WTC11 (cell line): ENCODE measurements at regions not wholly inside any gene's neighbourhood (a gene's known extent, or its start where the extent isn't known, plus 50 kb on each side); places are given as distances from the start of the nearest gene placed in this dataset.

ENCODE experiments used
- ATAC-seq: fragments of 200-7000 bp; cut with Tn5 transposase; 2 replicates; pipeline ENCODE4 v1.10.0; 2021; ENCODE audit warnings: mild to moderate bottlenecking, moderate library complexity
- CTCF ChIA-PET: fragments of 300-600 bp; sonication (Branson Sonifier 250); formaldehyde crosslinking; loops from one replicate; lab custom pipeline; 2021; ENCODE audit warnings: antibody characterized with exemption; lab: Charles Lee
- POLR2A ChIA-PET: fragments of 350-600 bp; sonication (Branson Sonifier 250); formaldehyde crosslinking; loops from one replicate; lab custom pipeline; 2021; ENCODE audit warnings: antibody characterized with exemption; lab: Charles Lee
- DNase-seq: peaks from one replicate; pipeline ENCODE4 v3.0.0; 2021; ENCODE audit warnings: low spot score
- H3K27ac Mint-ChIP-seq: 2 replicates; pipeline ENCODE4 v1.8.0; 2021; ENCODE audit warnings: mixed read lengths
- H3K27me3 Mint-ChIP-seq: 2 replicates; pipeline ENCODE4 v1.8.0; 2021; ENCODE audit warnings: low read depth, mild to moderate bottlenecking, moderate library complexity, mixed read lengths
- H3K36me3 Mint-ChIP-seq: 2 replicates; pipeline ENCODE4 v1.8.0; 2021; ENCODE audit warnings: mixed read lengths
- H3K4me1 Mint-ChIP-seq: 2 replicates; pipeline ENCODE4 v1.8.0; 2022; ENCODE audit warnings: mixed read lengths
- H3K4me3 Mint-ChIP-seq: 2 replicates; pipeline ENCODE4 v1.8.0; 2021; ENCODE audit warnings: mild to moderate bottlenecking, moderate library complexity, mixed read lengths
- H3K9me3 Mint-ChIP-seq: 2 replicates; pipeline ENCODE4 v1.8.0; 2021; ENCODE audit warnings: mixed read lengths
- CREM ChIP-seq: sonication (generic); formaldehyde crosslinking; IDR thresholded peaks from 2 replicates; pipeline ENCODE4 v1.8.1; 2022; ENCODE audit warnings: mild to moderate bottlenecking, missing genetic modification reagents, moderate library complexity
- FOXK1 ChIP-seq: sonication (generic); formaldehyde crosslinking; IDR thresholded peaks from 2 replicates; pipeline ENCODE4 v1.8.0; 2022; ENCODE audit warnings: mild to moderate bottlenecking, moderate library complexity, missing genetic modification reagents
- FOXP1 ChIP-seq: sonication (generic); formaldehyde crosslinking; IDR thresholded peaks from 2 replicates; pipeline ENCODE4 v1.8.0; 2022; ENCODE audit warnings: missing genetic modification reagents, mild to moderate bottlenecking, moderate library complexity, borderline replicate concordance
- GRHL2 ChIP-seq: fragments of 250-450 bp; sonication (Bioruptor Pico); IDR thresholded peaks from 2 replicates; pipeline ENCODE4 v1.8.0; 2022; ENCODE audit warnings: mild to moderate bottlenecking, moderate library complexity; ENCODE audit not compliant: insufficient replicate concordance, severe bottlenecking
- JAZF1 ChIP-seq: fragments of 250-450 bp; sonication (Bioruptor Pico); IDR thresholded peaks from 2 replicates; pipeline ENCODE4 v1.9.0; 2021; ENCODE audit warnings: moderate library complexity, mild to moderate bottlenecking, inconsistent platforms
- MYBL2 ChIP-seq: sonication (generic); formaldehyde crosslinking; IDR thresholded peaks from 2 replicates; pipeline ENCODE4 v1.8.1; 2023; ENCODE audit warnings: mild to moderate bottlenecking, moderate library complexity, missing genetic modification reagents
- NR2C2 ChIP-seq: sonication (generic); formaldehyde crosslinking; IDR thresholded peaks from 2 replicates; pipeline ENCODE4 v1.8.0; 2022; ENCODE audit warnings: mild to moderate bottlenecking, missing genetic modification reagents
- SMAD3 ChIP-seq: sonication (generic); formaldehyde crosslinking; IDR thresholded peaks from 2 replicates; pipeline ENCODE4 v1.8.0; 2022; ENCODE audit warnings: missing genetic modification reagents, mild to moderate bottlenecking, borderline replicate concordance
- SP1 ChIP-seq: sonication (generic); formaldehyde crosslinking; conservative IDR thresholded peaks from 2 replicates; pipeline ENCODE4 v1.8.1; 2022; ENCODE audit warnings: missing genetic modification reagents
- ZNF121 ChIP-seq: sonication (generic); formaldehyde crosslinking; IDR thresholded peaks from 2 replicates; pipeline ENCODE4 v1.8.0; 2023; ENCODE audit warnings: missing genetic modification reagents
- ZNF263 ChIP-seq: sonication (generic); formaldehyde crosslinking; IDR thresholded peaks from 2 replicates; pipeline ENCODE4 v1.8.1; 2022; ENCODE audit warnings: low read depth, mild to moderate bottlenecking, moderate library complexity, missing genetic modification reagents
- ZNF317 ChIP-seq: sonication (generic); formaldehyde crosslinking; IDR thresholded peaks from 2 replicates; pipeline ENCODE4 v1.8.1; 2023; ENCODE audit warnings: low read depth, mild to moderate bottlenecking, moderate library complexity, missing genetic modification reagents, borderline replicate concordance
- TF ChIP-seq, protein P1 (sequence below): fragments of 250-450 bp; sonication (Bioruptor Pico); IDR thresholded peaks from 2 replicates; pipeline ENCODE4 v1.9.0; 2021; ENCODE audit warnings: mild to moderate bottlenecking
- TF ChIP-seq, protein P2 (sequence below): sonication (generic); formaldehyde crosslinking; conservative IDR thresholded peaks from 2 replicates; pipeline ENCODE4 v1.8.1; 2022; ENCODE audit warnings: mild to moderate bottlenecking, missing genetic modification reagents
- TF ChIP-seq, protein P3 (sequence below): sonication (generic); formaldehyde crosslinking; IDR thresholded peaks from 2 replicates; pipeline ENCODE4 v1.8.0; 2023; ENCODE audit warnings: mild to moderate bottlenecking, missing genetic modification reagents
- TF ChIP-seq, protein P4 (sequence below): sonication (generic); formaldehyde crosslinking; IDR thresholded peaks from 2 replicates; pipeline ENCODE4 v1.8.0; 2022; ENCODE audit warnings: mild to moderate bottlenecking, missing genetic modification reagents
- TF ChIP-seq, protein P5 (sequence below): fragments of 250-450 bp; sonication (Bioruptor Pico); IDR thresholded peaks from 2 replicates; pipeline ENCODE4 v2.1.2; 2022; ENCODE audit warnings: mild to moderate bottlenecking, moderate library complexity
- TF ChIP-seq, protein P6 (sequence below): sonication (generic); formaldehyde crosslinking; IDR thresholded peaks from 2 replicates; pipeline ENCODE4 v1.8.1; 2023; ENCODE audit warnings: mild to moderate bottlenecking, missing genetic modification reagents, borderline replicate concordance
- TF ChIP-seq, protein P7 (sequence below): fragments of 200-600 bp; IDR thresholded peaks from 2 replicates; pipeline ENCODE4 v1.8.0; 2022; ENCODE audit warnings: antibody characterized with exemption

DNA sequence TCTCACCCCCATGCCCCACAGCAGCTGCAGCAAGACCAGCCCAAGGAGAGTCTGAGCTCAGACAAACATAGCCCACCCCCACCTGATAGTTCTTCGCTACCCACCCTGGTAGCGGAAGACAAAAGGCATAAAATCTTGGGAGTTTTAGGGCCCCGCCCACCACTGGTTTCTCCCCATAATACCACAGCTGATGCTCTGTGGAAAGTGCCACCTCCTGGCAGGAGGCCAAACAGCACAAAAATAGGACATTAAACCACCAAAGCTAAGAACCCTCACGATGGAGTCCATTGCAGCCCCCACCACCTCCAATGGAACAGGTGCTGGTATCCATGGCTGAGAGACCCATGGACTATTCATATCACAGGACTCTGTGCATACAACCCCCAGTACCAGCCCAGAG is 226.7 kb downstream of the SNCA start:
- DNase-seq, result no peak
- ATAC-seq, result no peak
- H3K27me3 Mint-ChIP-seq, result peaks cover 3% of the 10 kb centered on the region; the same call in 1 of the 2 replicates
- peaks cover 8% of the 10 kb centered on the region for H3K4me1 Mint-ChIP-seq
- TF ChIP-seq JAZF1 (CRISPR knock-in tag) (no peak), SP1 (CRISPR knock-in tag) (no peak), CREM (CRISPR knock-in tag) (no peak), ZNF317 (CRISPR knock-in tag) (no peak), FOXK1 (CRISPR knock-in tag) (no peak), SMAD3 (CRISPR knock-in tag) (no peak), GRHL2 (no peak), ZNF263 (CRISPR knock-in tag) (no peak), MYBL2 (CRISPR knock-in tag) (no peak), ZNF121 (CRISPR knock-in tag) (no peak), FOXP1 (CRISPR knock-in tag) (no peak), NR2C2 (CRISPR knock-in tag) (no peak)
- TF ChIP-seq, protein P1, sequence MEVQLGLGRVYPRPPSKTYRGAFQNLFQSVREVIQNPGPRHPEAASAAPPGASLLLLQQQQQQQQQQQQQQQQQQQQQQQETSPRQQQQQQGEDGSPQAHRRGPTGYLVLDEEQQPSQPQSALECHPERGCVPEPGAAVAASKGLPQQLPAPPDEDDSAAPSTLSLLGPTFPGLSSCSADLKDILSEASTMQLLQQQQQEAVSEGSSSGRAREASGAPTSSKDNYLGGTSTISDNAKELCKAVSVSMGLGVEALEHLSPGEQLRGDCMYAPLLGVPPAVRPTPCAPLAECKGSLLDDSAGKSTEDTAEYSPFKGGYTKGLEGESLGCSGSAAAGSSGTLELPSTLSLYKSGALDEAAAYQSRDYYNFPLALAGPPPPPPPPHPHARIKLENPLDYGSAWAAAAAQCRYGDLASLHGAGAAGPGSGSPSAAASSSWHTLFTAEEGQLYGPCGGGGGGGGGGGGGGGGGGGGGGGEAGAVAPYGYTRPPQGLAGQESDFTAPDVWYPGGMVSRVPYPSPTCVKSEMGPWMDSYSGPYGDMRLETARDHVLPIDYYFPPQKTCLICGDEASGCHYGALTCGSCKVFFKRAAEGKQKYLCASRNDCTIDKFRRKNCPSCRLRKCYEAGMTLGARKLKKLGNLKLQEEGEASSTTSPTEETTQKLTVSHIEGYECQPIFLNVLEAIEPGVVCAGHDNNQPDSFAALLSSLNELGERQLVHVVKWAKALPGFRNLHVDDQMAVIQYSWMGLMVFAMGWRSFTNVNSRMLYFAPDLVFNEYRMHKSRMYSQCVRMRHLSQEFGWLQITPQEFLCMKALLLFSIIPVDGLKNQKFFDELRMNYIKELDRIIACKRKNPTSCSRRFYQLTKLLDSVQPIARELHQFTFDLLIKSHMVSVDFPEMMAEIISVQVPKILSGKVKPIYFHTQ (CRISPR knock-in tag), result no peak
- TF ChIP-seq, protein P2, sequence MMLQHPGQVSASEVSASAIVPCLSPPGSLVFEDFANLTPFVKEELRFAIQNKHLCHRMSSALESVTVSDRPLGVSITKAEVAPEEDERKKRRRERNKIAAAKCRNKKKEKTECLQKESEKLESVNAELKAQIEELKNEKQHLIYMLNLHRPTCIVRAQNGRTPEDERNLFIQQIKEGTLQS, result no peak
- TF ChIP-seq, protein P3, sequence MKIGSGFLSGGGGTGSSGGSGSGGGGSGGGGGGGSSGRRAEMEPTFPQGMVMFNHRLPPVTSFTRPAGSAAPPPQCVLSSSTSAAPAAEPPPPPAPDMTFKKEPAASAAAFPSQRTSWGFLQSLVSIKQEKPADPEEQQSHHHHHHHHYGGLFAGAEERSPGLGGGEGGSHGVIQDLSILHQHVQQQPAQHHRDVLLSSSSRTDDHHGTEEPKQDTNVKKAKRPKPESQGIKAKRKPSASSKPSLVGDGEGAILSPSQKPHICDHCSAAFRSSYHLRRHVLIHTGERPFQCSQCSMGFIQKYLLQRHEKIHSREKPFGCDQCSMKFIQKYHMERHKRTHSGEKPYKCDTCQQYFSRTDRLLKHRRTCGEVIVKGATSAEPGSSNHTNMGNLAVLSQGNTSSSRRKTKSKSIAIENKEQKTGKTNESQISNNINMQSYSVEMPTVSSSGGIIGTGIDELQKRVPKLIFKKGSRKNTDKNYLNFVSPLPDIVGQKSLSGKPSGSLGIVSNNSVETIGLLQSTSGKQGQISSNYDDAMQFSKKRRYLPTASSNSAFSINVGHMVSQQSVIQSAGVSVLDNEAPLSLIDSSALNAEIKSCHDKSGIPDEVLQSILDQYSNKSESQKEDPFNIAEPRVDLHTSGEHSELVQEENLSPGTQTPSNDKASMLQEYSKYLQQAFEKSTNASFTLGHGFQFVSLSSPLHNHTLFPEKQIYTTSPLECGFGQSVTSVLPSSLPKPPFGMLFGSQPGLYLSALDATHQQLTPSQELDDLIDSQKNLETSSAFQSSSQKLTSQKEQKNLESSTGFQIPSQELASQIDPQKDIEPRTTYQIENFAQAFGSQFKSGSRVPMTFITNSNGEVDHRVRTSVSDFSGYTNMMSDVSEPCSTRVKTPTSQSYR (CRISPR knock-in tag), result no peak
- TF ChIP-seq, protein P4, sequence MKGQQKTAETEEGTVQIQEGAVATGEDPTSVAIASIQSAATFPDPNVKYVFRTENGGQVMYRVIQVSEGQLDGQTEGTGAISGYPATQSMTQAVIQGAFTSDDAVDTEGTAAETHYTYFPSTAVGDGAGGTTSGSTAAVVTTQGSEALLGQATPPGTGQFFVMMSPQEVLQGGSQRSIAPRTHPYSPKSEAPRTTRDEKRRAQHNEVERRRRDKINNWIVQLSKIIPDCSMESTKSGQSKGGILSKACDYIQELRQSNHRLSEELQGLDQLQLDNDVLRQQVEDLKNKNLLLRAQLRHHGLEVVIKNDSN (CRISPR knock-in tag), result no peak
- TF ChIP-seq, protein P5, sequence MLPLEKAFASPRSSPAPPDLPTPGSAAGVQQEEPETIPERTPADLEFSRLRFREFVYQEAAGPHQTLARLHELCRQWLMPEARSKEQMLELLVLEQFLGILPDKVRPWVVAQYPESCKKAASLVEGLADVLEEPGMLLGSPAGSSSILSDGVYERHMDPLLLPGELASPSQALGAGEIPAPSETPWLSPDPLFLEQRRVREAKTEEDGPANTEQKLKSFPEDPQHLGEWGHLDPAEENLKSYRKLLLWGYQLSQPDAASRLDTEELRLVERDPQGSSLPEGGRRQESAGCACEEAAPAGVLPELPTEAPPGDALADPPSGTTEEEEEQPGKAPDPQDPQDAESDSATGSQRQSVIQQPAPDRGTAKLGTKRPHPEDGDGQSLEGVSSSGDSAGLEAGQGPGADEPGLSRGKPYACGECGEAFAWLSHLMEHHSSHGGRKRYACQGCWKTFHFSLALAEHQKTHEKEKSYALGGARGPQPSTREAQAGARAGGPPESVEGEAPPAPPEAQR, result no peak
- TF ChIP-seq, protein P6, sequence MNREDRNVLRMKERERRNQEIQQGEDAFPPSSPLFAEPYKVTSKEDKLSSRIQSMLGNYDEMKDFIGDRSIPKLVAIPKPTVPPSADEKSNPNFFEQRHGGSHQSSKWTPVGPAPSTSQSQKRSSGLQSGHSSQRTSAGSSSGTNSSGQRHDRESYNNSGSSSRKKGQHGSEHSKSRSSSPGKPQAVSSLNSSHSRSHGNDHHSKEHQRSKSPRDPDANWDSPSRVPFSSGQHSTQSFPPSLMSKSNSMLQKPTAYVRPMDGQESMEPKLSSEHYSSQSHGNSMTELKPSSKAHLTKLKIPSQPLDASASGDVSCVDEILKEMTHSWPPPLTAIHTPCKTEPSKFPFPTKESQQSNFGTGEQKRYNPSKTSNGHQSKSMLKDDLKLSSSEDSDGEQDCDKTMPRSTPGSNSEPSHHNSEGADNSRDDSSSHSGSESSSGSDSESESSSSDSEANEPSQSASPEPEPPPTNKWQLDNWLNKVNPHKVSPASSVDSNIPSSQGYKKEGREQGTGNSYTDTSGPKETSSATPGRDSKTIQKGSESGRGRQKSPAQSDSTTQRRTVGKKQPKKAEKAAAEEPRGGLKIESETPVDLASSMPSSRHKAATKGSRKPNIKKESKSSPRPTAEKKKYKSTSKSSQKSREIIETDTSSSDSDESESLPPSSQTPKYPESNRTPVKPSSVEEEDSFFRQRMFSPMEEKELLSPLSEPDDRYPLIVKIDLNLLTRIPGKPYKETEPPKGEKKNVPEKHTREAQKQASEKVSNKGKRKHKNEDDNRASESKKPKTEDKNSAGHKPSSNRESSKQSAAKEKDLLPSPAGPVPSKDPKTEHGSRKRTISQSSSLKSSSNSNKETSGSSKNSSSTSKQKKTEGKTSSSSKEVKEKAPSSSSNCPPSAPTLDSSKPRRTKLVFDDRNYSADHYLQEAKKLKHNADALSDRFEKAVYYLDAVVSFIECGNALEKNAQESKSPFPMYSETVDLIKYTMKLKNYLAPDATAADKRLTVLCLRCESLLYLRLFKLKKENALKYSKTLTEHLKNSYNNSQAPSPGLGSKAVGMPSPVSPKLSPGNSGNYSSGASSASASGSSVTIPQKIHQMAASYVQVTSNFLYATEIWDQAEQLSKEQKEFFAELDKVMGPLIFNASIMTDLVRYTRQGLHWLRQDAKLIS, result no peak
- TF ChIP-seq, protein P7, sequence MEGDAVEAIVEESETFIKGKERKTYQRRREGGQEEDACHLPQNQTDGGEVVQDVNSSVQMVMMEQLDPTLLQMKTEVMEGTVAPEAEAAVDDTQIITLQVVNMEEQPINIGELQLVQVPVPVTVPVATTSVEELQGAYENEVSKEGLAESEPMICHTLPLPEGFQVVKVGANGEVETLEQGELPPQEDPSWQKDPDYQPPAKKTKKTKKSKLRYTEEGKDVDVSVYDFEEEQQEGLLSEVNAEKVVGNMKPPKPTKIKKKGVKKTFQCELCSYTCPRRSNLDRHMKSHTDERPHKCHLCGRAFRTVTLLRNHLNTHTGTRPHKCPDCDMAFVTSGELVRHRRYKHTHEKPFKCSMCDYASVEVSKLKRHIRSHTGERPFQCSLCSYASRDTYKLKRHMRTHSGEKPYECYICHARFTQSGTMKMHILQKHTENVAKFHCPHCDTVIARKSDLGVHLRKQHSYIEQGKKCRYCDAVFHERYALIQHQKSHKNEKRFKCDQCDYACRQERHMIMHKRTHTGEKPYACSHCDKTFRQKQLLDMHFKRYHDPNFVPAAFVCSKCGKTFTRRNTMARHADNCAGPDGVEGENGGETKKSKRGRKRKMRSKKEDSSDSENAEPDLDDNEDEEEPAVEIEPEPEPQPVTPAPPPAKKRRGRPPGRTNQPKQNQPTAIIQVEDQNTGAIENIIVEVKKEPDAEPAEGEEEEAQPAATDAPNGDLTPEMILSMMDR, result no peak
- TF ChIP-seq, all 79 proteins: peak for 0
- no peak overlapping the region for H3K4me3 Mint-ChIP-seq
- peaks cover 21% of the 10 kb centered on the region for H3K9me3 Mint-ChIP-seq
- POLR2A ChIA-PET, result no interaction called here
- no peak overlapping the region for H3K27ac Mint-ChIP-seq
- no peaks in the 10 kb centered on the region for H3K36me3 Mint-ChIP-seq
- CTCF ChIA-PET, result interaction anchor here (0.7 to 2.2 kb wide), 4 partner anchors 31 to 125 kb away, joined by 3 to 7 read pairs (median 3); no protein-coding TSS in a partner anchor
